ENCODE measurements at regions not wholly inside any gene's neighbourhood (a gene's known extent, or its start where the extent isn't known, plus 50 kb on each side); places are given as distances from the start of the nearest gene placed in this dataset.

DNA sequence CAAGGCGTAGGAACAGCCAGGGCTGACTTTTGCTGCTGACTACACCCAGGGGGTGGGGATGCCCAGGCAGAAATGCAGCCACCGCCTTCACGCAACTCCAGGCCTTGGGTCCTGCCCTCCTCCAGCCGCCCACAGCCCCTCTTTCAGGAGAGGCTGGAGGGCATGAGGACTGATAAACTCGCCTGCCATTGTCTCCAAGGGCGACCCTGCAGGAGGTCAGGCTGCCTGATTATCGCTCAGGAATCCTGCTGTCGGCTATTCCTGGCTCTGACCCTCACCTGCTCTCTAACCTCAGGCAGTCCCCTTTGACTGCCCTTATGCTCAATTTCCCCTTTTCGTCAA, 62.0 kb upstream of the HDDC2 start:
- Histone ChIP-seq H3K4me2 (ENCODE audit: low read depth, low read length, poor library complexity, severe bottlenecking) (no peak overlapping the region), H3K79me2 (ENCODE audit: insufficient read depth, low read length) (no peaks in the 10 kb centered on the region), H3K36me3 (ENCODE audit: low read length) (no peaks in the 10 kb centered on the region), H3K9ac (ENCODE audit: low read length) (no peak overlapping the region), H3K4me3 (ENCODE audit: insufficient read depth, low read length, poor library complexity, severe bottlenecking) (no peak overlapping the region), H4K20me1 (ENCODE audit: low read depth, low read length) (no peaks in the 10 kb centered on the region), H3K9me3 (ENCODE audit: insufficient read depth, low read length) (no peaks in the 10 kb centered on the region), H3K27me3 (ENCODE audit: low read length) (no peaks in the 10 kb centered on the region), H2AFZ (ENCODE audit: low read depth, low read length, severe bottlenecking) (no peak overlapping the region), H3F3A (ENCODE audit: insufficient read depth) (no peaks in the 10 kb centered on the region), H3K9me2 (replicated peaks; ENCODE audit: insufficient read depth, low read length) (no peaks in the 10 kb centered on the region), H3K27ac (ENCODE audit: low read depth, low read length) (no peak overlapping the region)
- no peak for TF ChIP-seq EZH2phosphoT487 (conservative IDR thresholded peaks at IDR 0.05; ENCODE audit: low read length)
- TF ChIP-seq, protein P1, sequence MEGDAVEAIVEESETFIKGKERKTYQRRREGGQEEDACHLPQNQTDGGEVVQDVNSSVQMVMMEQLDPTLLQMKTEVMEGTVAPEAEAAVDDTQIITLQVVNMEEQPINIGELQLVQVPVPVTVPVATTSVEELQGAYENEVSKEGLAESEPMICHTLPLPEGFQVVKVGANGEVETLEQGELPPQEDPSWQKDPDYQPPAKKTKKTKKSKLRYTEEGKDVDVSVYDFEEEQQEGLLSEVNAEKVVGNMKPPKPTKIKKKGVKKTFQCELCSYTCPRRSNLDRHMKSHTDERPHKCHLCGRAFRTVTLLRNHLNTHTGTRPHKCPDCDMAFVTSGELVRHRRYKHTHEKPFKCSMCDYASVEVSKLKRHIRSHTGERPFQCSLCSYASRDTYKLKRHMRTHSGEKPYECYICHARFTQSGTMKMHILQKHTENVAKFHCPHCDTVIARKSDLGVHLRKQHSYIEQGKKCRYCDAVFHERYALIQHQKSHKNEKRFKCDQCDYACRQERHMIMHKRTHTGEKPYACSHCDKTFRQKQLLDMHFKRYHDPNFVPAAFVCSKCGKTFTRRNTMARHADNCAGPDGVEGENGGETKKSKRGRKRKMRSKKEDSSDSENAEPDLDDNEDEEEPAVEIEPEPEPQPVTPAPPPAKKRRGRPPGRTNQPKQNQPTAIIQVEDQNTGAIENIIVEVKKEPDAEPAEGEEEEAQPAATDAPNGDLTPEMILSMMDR (IDR thresholded peaks at IDR 0.05; ENCODE audit: insufficient read depth, low read length, poor library complexity, severe bottlenecking), result no peak

DNA sequence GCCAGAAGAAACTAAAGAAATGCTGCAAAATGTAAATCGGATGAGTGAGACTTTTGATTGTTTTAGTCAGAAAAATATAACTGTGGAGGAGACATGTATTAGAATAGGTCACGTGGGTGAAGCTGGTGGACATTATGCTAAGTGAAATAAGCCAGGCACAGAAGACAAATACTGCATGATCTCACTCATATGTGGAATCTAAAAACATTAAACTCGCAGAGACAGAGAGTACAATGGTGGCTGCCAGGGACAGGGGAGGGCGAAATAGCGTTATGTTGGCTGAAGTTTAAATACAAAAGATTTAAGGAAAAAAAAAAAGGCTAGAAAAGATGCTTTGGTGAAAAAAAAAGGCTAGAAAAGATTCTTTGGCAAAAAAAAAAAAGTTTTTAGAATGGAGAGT, 63.5 kb upstream of the HDDC2 start:
- Histone ChIP-seq H3K9ac (ENCODE audit: low read length) (no peak overlapping the region), H3K4me2 (ENCODE audit: low read depth, low read length, poor library complexity, severe bottlenecking) (no peak overlapping the region), H3K9me3 (ENCODE audit: insufficient read depth, low read length) (no peaks in the 10 kb centered on the region), H3K27me3 (ENCODE audit: low read length) (no peaks in the 10 kb centered on the region), H3K79me2 (ENCODE audit: insufficient read depth, low read length) (no peaks in the 10 kb centered on the region), H4K20me1 (ENCODE audit: low read depth, low read length) (no peaks in the 10 kb centered on the region), H3K4me3 (ENCODE audit: insufficient read depth, low read length, poor library complexity, severe bottlenecking) (no peak overlapping the region), H3K27ac (ENCODE audit: low read depth, low read length) (no peak overlapping the region), H3F3A (ENCODE audit: insufficient read depth) (no peaks in the 10 kb centered on the region), H2AFZ (ENCODE audit: low read depth, low read length, severe bottlenecking) (no peak overlapping the region), H3K36me3 (ENCODE audit: low read length) (no peaks in the 10 kb centered on the region), H3K9me2 (replicated peaks; ENCODE audit: insufficient read depth, low read length) (no peaks in the 10 kb centered on the region)
- no peak for TF ChIP-seq EZH2phosphoT487 (conservative IDR thresholded peaks at IDR 0.05; ENCODE audit: low read length)

DNA sequence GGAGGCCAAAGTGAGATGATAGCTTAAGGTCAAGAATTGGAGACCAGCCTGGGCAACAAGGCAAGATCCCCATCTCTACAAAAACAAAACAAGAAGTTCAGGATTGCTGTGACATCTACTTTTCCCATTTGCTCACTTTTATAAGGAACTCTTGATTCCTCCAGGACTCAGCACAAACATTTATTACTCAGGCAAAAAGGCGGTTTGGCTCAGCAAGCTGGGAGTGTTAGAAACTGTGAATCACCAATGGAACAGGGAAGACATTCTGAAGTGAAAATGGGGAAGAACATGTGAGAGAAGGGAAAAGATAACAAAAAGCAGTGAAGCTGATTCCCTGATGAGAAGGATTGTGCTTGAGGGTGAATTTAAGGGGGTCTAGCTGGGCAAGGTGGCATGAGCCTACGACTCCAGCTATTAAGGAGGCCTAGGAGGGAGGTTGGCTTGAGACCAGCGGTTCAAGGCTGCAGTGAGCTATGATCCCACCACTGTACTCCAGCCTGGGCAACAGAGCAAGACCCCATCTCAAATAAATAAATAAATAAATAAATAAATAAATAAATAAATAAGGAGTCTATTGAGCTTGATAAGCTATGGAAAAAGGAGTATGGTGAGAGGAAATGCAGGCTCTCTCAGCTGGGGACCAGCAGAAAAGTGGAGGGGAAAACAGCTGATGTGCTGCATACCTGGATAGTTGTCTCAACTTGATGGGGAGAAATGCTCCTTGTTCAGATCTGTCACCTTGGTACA, 65.4 kb upstream of the HDDC2 start:
- Histone ChIP-seq H3K27me3 (ENCODE audit: low read length) (no peaks in the 10 kb centered on the region), H3K4me3 (ENCODE audit: insufficient read depth, low read length, poor library complexity, severe bottlenecking) (no peak overlapping the region), H3K36me3 (ENCODE audit: low read length) (no peaks in the 10 kb centered on the region), H2AFZ (ENCODE audit: low read depth, low read length, severe bottlenecking) (no peak overlapping the region), H3K9me2 (replicated peaks; ENCODE audit: insufficient read depth, low read length) (no peaks in the 10 kb centered on the region), H3K9me3 (ENCODE audit: insufficient read depth, low read length) (no peaks in the 10 kb centered on the region), H3K4me2 (ENCODE audit: low read depth, low read length, poor library complexity, severe bottlenecking) (no peak overlapping the region), H3K27ac (ENCODE audit: low read depth, low read length) (no peak overlapping the region), H4K20me1 (ENCODE audit: low read depth, low read length) (no peaks in the 10 kb centered on the region), H3F3A (ENCODE audit: insufficient read depth) (no peaks in the 10 kb centered on the region), H3K79me2 (ENCODE audit: insufficient read depth, low read length) (no peaks in the 10 kb centered on the region), H3K9ac (ENCODE audit: low read length) (no peak overlapping the region)
- TF ChIP-seq EZH2phosphoT487 (conservative IDR thresholded peaks at IDR 0.05; ENCODE audit: low read length), result no peak
- TF ChIP-seq, protein P1 (IDR thresholded peaks at IDR 0.05; ENCODE audit: insufficient read depth, low read length, poor library complexity, severe bottlenecking), result no peak

DNA sequence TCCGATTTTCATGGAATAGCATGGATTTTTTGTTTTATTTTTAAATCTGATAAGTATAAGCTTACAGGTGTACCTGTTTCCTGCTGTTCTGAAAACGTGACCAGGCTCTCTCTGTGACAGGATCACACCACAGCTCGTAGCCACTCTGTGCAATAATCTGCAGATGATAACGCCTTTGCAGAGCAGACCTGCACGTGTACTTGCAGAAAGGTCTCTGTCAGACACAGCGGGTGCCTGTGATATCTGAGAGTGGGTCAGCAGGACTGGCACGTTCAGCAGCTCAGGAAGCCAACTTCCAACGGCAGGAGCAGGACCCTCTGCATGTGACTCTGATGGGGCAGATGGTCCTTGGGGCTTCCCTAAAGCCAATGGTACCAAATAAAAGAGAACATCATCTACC, 68.6 kb upstream of the HDDC2 start:
- Histone ChIP-seq H3K4me2 (ENCODE audit: low read depth, low read length, poor library complexity, severe bottlenecking) (no peak overlapping the region), H3K9ac (ENCODE audit: low read length) (no peak overlapping the region), H4K20me1 (ENCODE audit: low read depth, low read length) (no peaks in the 10 kb centered on the region), H3K4me3 (ENCODE audit: insufficient read depth, low read length, poor library complexity, severe bottlenecking) (no peak overlapping the region), H3K79me2 (ENCODE audit: insufficient read depth, low read length) (no peaks in the 10 kb centered on the region), H3K27me3 (ENCODE audit: low read length) (no peaks in the 10 kb centered on the region), H3K9me2 (replicated peaks; ENCODE audit: insufficient read depth, low read length) (no peaks in the 10 kb centered on the region), H3F3A (ENCODE audit: insufficient read depth) (no peaks in the 10 kb centered on the region), H3K27ac (ENCODE audit: low read depth, low read length) (no peak overlapping the region), H3K36me3 (ENCODE audit: low read length) (no peaks in the 10 kb centered on the region), H3K9me3 (ENCODE audit: insufficient read depth, low read length) (no peaks in the 10 kb centered on the region), H2AFZ (ENCODE audit: low read depth, low read length, severe bottlenecking) (no peak overlapping the region)
- TF ChIP-seq, protein P1 (IDR thresholded peaks at IDR 0.05; ENCODE audit: insufficient read depth, low read length, poor library complexity, severe bottlenecking), result no peak
- TF ChIP-seq EZH2phosphoT487 (conservative IDR thresholded peaks at IDR 0.05; ENCODE audit: low read length), result no peak

Measured in SU-DHL-6 (cell line).